HepG2 (cell line): ENCODE measurements at regions not wholly inside any gene's neighbourhood (a gene's known extent, or its start where the extent isn't known, plus 50 kb on each side); places are given as distances from the start of the nearest gene placed in this dataset.
"Not testable (repeated sequence)": the region's sequence is repeated elsewhere in the genome, so short reads cannot be mapped to it uniquely, and the experiment has no call there.

Experiments
- ATAC-seq: fragments of 200-7000 bp; cut with Tn5 transposase; 3 replicates; pipeline ENCODE4 v1.9.1; 2020; ENCODE audit warnings: mild to moderate bottlenecking, moderate library complexity
- BruUV-seq: library from RNA; stranded (reverse); fragments of 400-500 nt; replicated peaks from 2 replicates; lab custom pipeline; 2021; lab: Mats Ljungman, UMichigan
- CTCF ChIA-PET: fragments of 300-600 bp; formaldehyde crosslinking; extraction: SDS; loops from one replicate; lab custom pipeline; 2021; ENCODE audit warnings: low total read pairs, inconsistent platforms, low intra/inter-chr PET ratio; lab: Yijun Ruan, JAX
- POLR2A ChIA-PET: fragments of 350-600 bp; sonication (Branson Sonifier 250); formaldehyde crosslinking; loops from one replicate; lab custom pipeline; 2020; ENCODE audit warnings: antibody characterized with exemption, inconsistent platforms; lab: Yijun Ruan, JAX
- DNase-seq: peaks from one replicate; pipeline ENCODE4 v3.0.0-alpha.2; 2015; ENCODE audit warnings: low spot score
- FAIRE-seq: peaks from 3 replicates; lab custom pipeline; 2011; peaks lifted over from hg19 to GRCh38; lab: Jason Lieb, UNC
- H2AFZ ChIP-seq: one replicate; pipeline ENCODE4 v1.6.1; 2011; ENCODE audit warnings: low read length, inconsistent platforms
- H3K27ac ChIP-seq: fragments of 300-600 bp; 3 replicates; pipeline ENCODE4 v1.8.0; 2011; ENCODE audit warnings: mixed run types, mild to moderate bottlenecking, mixed read lengths, low read length, inconsistent platforms; ENCODE audit not compliant: insufficient read depth; ENCODE audit errors: extremely low read length
- H3K27me3 ChIP-seq, 2 experiments: fragments of 200-600 bp in 1 of 2; 2 replicates in 1 of 2; 3 replicates in 1 of 2; pipeline versions ENCODE4 v1.6.0 to v1.8.0; 2011; ENCODE audit warnings: low read length in 2 of 2, mild to moderate bottlenecking in 2 of 2, moderate library complexity in 2 of 2, inconsistent platforms in 1 of 2; ENCODE audit not compliant: insufficient read depth in 2 of 2, control insufficient read depth in 1 of 2
- H3K36me3 ChIP-seq, 2 experiments: fragments of 200-600 bp in 1 of 2; replicated peaks in 1 of 2; 2 replicates in 1 of 2; 3 replicates in 1 of 2; pipeline versions ENCODE4 v1.5.1 to v1.8.0; 2011; ENCODE audit warnings: low read length in 2 of 2, inconsistent platforms in 1 of 2; ENCODE audit not compliant: insufficient read depth in 2 of 2, control insufficient read depth in 1 of 2
- H3K4me1 ChIP-seq: 2 replicates; pipeline ENCODE4 v1.5.1; 2012; ENCODE audit warnings: low read length, inconsistent platforms; ENCODE audit not compliant: insufficient read depth
- H3K4me2 ChIP-seq: 2 replicates; pipeline ENCODE4 v1.6.0; 2011; ENCODE audit warnings: low read depth, low read length, inconsistent platforms
- H3K4me3 ChIP-seq, 3 experiments: fragments of 200-600 bp in 1 of 3; sonication (generic), shearing (Covaris generic) in 1 of 3; replicated peaks in 1 of 3; 2 replicates each; pipeline ENCODE4 v1.5.1; 2011 to 2016; ENCODE audit warnings: low read length in 3 of 3, inconsistent platforms in 2 of 3, low read depth in 2 of 3, mild to moderate bottlenecking in 2 of 3, control low read depth in 1 of 3, mixed read lengths in 1 of 3; ENCODE audit not compliant: insufficient read depth in 1 of 3
- H3K79me2 ChIP-seq: one replicate; pipeline ENCODE4 v1.6.1; 2011; ENCODE audit warnings: low read length, inconsistent platforms; ENCODE audit not compliant: insufficient read depth
- H3K9ac ChIP-seq: 2 replicates; pipeline ENCODE4 v1.6.0; 2011; ENCODE audit warnings: mild to moderate bottlenecking, low read depth, low read length, inconsistent platforms; ENCODE audit not compliant: insufficient read depth
- H3K9me3 ChIP-seq: 2 replicates; pipeline ENCODE4 v1.5.1; 2012; ENCODE audit warnings: mild to moderate bottlenecking, low read length
- H4K20me1 ChIP-seq: 2 replicates; pipeline ENCODE4 v1.6.0; 2011; ENCODE audit warnings: inconsistent platforms, mild to moderate bottlenecking, low read length, moderate library complexity; ENCODE audit not compliant: insufficient read depth
- MBD4 ChIP-seq: IDR thresholded peaks from 2 replicates; pipeline ENCODE4 v1.6.1; 2012; ENCODE audit warnings: low read length, inconsistent platforms, borderline replicate concordance
- MYC ChIP-seq: sonication (generic); formaldehyde crosslinking; IDR thresholded peaks from 2 replicates; pipeline ENCODE4 v1.9.0; 2021; ENCODE audit warnings: missing genetic modification reagents, borderline replicate concordance
- PAWR ChIP-seq: sonication (generic); formaldehyde crosslinking; IDR thresholded peaks from 2 replicates; pipeline ENCODE4 v1.4.0; 2020; ENCODE audit warnings: missing genetic modification reagents, mild to moderate bottlenecking, borderline replicate concordance
- ZBTB1 ChIP-seq: sonication (generic); formaldehyde crosslinking; IDR thresholded peaks from 2 replicates; pipeline ENCODE4 v1.4.0; 2020; ENCODE audit warnings: missing genetic modification reagents, borderline replicate concordance
- ZBTB38 ChIP-seq: sonication (generic); formaldehyde crosslinking; IDR thresholded peaks from 2 replicates; pipeline ENCODE4 v1.5.1; 2020; ENCODE audit warnings: mild to moderate bottlenecking, missing genetic modification reagents
- ZSCAN22 ChIP-seq: sonication (generic); formaldehyde crosslinking; IDR thresholded peaks from 2 replicates; pipeline ENCODE4 v1.4.0; 2020; ENCODE audit warnings: mild to moderate bottlenecking, missing genetic modification reagents
- WGBS: methylation state at CpG from one replicate; pipeline ENCODE4 v1.1.6; 2017; ENCODE audit warnings: low lambda C conversion rate; 5-methylcytosine and 5-hydroxymethylcytosine counted together
- in situ Hi-C: cut with HindIII; loops from 2 replicates; pipeline ENCODE4 v1.10.0; 2017; ENCODE audit warnings: low pct_unique_long_range_greater_than_20kb; ENCODE audit not compliant: extremely low pct_ligation_motif_present
- intact Hi-C: fragments of 100-400 bp; cut with micrococcal nuclease; formaldehyde crosslinking; loops from one replicate; pipeline ENCODE4 v1.10.0; 2022; ENCODE audit not compliant: unreplicated experiment

GRCh38 chr14:71358209-71358931, 451.1 kb downstream of the PCNX1 start:
- no peak overlapping the region for H3K4me3 ChIP-seq
- intact Hi-C loops (no loop called here), in situ Hi-C loops (no loop called here)
- H3K9me3 ChIP-seq = no peaks in the 10 kb centered on the region
- no peak overlapping the region for H3K27ac ChIP-seq
- CTCF ChIA-PET = no interaction called here
- FAIRE-seq = no peak
- no peaks in the 10 kb centered on the region; a peak in 1 of 5 replicates for H3K27me3 ChIP-seq
- no peak overlapping the region for H2AFZ ChIP-seq
- DNase-seq = no peak
- peaks cover 19% of the 10 kb centered on the region for H3K4me1 ChIP-seq
- TF ChIP-seq ZBTB1 (CRISPR knock-in tag) (no peak), MBD4 (no peak), PAWR (CRISPR knock-in tag) (no peak), ZBTB38 (CRISPR knock-in tag) (no peak), ZSCAN22 (CRISPR knock-in tag) (no peak), MYC (CRISPR knock-in tag) (no peak)
- TF ChIP-seq, all 625 proteins: peak for 0
- H3K9ac ChIP-seq = no peak overlapping the region
- H3K36me3 ChIP-seq = no peaks in the 10 kb centered on the region
- H3K4me2 ChIP-seq = no peak overlapping the region
- BruUV-seq = no TSS peak
- POLR2A ChIA-PET = no interaction called here
- ATAC-seq = no peak
- H3K79me2 ChIP-seq = peaks cover 12% of the 10 kb centered on the region
- H4K20me1 ChIP-seq = no peaks in the 10 kb centered on the region
- WGBS = 95% methylated on average over 6 of the region's 6 CpGs

- in situ Hi-C loops, FAIRE-seq: not testable (repeated sequence)
- 94% methylated on average over 4 of the region's 4 CpGs for WGBS
These were observed 451.7 kb downstream of the PCNX1 start for GRCh38 chr14:71358932-71359421.

More at GRCh38 chr14:71358932-71359421, 451.7 kb downstream of the PCNX1 start:
- H3K4me2 ChIP-seq, H3K27ac ChIP-seq, ATAC-seq, BruUV-seq, H3K9ac ChIP-seq, DNase-seq, H3K27me3 ChIP-seq, H4K20me1 ChIP-seq, H3K4me3 ChIP-seq, H3K9me3 ChIP-seq, H2AFZ ChIP-seq, CTCF ChIA-PET, H3K36me3 ChIP-seq, intact Hi-C loops, POLR2A ChIA-PET: not testable (repeated sequence)
- Histone ChIP-seq H3K79me2 (peaks cover 12% of the 10 kb centered on the region), H3K4me1 (peaks cover 23% of the 10 kb centered on the region)
